AG09309 (cell line): ENCODE measurements at regions not wholly inside any gene's neighbourhood (a gene's known extent, or its start where the extent isn't known, plus 50 kb on each side); places are given as distances from the start of the nearest gene placed in this dataset.

ENCODE experiments used
- DNase-seq: peaks from one replicate; pipeline ENCODE4 v3.0.0-alpha.2; 2010; ENCODE audit warnings: low read depth
- H3K4me3 ChIP-seq: 2 replicates; pipeline ENCODE4 v1.5.1; 2011; ENCODE audit warnings: mild to moderate bottlenecking, low read depth, low read length, moderate library complexity; ENCODE audit not compliant: control insufficient read depth
- CTCF ChIP-seq: IDR thresholded peaks from 2 replicates; pipeline ENCODE4 v1.5.1; 2011; ENCODE audit warnings: mild to moderate bottlenecking, low read depth, low read length, inconsistent platforms; ENCODE audit not compliant: insufficient read depth, control insufficient read depth; ENCODE audit errors: missing control alignments

- H3K4me3 ChIP-seq, result no peak overlapping the region
- DNase-seq, result no peak
- no peak for TF ChIP-seq CTCF
Measured at GRCh38 chr9:23492126-23493002, 333.7 kb downstream of the ELAVL2 start.

DNA sequence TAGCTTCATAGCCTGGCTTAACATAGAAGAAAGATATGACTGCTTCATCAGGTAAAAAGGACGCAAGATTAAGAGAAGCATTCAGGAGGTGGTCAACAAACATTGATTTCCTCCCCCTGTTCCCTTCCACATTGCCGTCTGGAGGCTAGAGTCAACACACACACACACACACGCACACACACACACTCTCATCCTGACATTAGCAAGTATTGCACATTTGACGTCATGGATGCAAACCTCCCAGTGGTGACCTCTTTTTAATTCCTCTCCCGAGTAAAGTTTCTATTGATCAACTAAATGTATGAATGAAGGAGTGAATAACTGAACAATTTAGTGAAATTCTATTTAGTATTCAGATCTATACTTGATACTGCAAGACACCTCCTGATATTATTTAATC lies 332.8 kb downstream of the ELAVL2 start:
- no peak overlapping the region for H3K4me3 ChIP-seq
- DNase-seq, result no peak
- no peak for TF ChIP-seq CTCF

DNA sequence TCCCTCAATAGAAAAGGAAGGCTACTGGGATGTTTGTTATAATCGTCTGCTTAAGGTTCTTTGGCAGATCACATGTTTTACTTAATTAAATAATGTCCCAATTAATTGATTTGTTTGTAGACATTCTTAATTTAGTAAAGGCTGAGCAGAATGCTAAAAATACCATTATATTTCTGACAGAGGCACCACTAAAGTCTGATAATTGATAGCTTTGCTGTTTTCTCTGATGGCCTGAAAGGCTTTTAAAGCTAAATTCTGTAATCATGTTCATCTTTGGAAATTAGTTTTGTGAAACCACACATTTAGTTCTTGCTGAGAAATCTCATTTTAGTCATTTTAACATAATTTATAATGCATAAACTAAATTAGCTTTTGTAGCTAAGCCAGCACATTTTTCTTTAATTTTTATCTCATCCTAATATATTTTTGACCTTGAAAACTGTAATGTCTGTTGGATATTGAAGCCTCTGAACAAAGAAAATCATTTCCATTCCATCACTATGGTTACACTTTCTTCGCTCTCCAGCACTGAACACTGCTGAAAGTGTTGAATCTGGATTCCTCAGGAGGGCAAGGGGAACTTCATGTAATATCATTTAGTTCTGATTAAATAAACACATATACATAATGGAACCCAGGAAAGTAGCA lies 329.4 kb downstream of the ELAVL2 start:
- no peak for DNase-seq
- no peak for TF ChIP-seq CTCF
- no peak overlapping the region for H3K4me3 ChIP-seq

- no peak for TF ChIP-seq CTCF
- no peak for DNase-seq
- no peak overlapping the region for H3K4me3 ChIP-seq
Measured at GRCh38 chr9:23497137-23497504, 328.9 kb downstream of the ELAVL2 start.

GRCh38 chr9:23502004-23502403 lies 324.0 kb downstream of the ELAVL2 start:
- no peak overlapping the region for H3K4me3 ChIP-seq
- TF ChIP-seq CTCF, result no peak
- no peak for DNase-seq

GRCh38 chr9:23522952-23523351 lies 303.1 kb downstream of the ELAVL2 start:
- DNase-seq, result no peak
- H3K4me3 ChIP-seq, result no peak overlapping the region
- no peak for TF ChIP-seq CTCF
